ENCODE measurements at regions not wholly inside any gene's neighbourhood (a gene's known extent, or its start where the extent isn't known, plus 50 kb on each side); places are given as distances from the start of the nearest gene placed in this dataset.
A peak's percentile ranks its signal among the peaks of the same experiment; 100 is the strongest.

- TF ChIP-seq, protein P1, sequence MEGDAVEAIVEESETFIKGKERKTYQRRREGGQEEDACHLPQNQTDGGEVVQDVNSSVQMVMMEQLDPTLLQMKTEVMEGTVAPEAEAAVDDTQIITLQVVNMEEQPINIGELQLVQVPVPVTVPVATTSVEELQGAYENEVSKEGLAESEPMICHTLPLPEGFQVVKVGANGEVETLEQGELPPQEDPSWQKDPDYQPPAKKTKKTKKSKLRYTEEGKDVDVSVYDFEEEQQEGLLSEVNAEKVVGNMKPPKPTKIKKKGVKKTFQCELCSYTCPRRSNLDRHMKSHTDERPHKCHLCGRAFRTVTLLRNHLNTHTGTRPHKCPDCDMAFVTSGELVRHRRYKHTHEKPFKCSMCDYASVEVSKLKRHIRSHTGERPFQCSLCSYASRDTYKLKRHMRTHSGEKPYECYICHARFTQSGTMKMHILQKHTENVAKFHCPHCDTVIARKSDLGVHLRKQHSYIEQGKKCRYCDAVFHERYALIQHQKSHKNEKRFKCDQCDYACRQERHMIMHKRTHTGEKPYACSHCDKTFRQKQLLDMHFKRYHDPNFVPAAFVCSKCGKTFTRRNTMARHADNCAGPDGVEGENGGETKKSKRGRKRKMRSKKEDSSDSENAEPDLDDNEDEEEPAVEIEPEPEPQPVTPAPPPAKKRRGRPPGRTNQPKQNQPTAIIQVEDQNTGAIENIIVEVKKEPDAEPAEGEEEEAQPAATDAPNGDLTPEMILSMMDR (IDR thresholded peaks at IDR 0.05) = no peak
- Mint-ChIP-seq H3K9me3 (ENCODE audit: low read depth) (no peaks in the 10 kb centered on the region), H3K27me3 (ENCODE audit: low read depth) (peaks cover 18% of the 10 kb centered on the region), H3K4me1 (ENCODE audit: low read depth) (no peaks in the 10 kb centered on the region), H3K4me3 (ENCODE audit: unreplicated experiment) (no peak overlapping the region), H3K36me3 (ENCODE audit: low read depth) (no peaks in the 10 kb centered on the region), H3K27ac (ENCODE audit: unreplicated experiment) (no peak overlapping the region)
- no peak for DNase-seq (ENCODE audit: low spot score)
Observed at GRCh38 chr12:107618106-107618505, 67.5 kb upstream of the PWP1 start.

DNA sequence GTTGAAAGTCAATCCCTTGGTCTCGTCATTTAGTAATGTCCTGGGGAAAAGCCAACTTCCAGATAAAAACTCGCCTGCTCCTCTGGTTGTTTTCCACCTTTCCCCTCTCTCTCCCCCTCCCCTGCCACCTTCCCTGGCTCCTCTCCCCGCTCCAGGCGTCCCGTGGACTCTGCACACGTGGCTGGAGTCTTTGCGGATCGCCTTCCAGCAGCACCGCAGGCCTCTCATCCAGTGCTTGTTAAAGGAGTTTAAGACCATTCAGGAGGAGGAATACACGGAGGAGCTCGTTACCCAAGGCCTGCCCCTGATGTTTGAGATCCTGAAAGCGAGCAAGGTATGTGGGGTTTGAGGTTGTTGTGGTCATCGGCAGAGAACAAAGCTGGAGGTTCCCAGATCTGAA lies 65.8 kb upstream of the PWP1 start:
- H3K27ac Mint-ChIP-seq (ENCODE audit: unreplicated experiment) = no peak overlapping the region

GRCh38 chr12:107622001-107622400 lies 63.6 kb upstream of the PWP1 start:
- DNase-seq (ENCODE audit: low spot score) = no peak
- H3K4me3 Mint-ChIP-seq (ENCODE audit: unreplicated experiment) = no peak overlapping the region
- no peaks in the 10 kb centered on the region for H3K36me3 Mint-ChIP-seq (ENCODE audit: low read depth)
- peaks cover 13% of the 10 kb centered on the region for H3K27me3 Mint-ChIP-seq (ENCODE audit: low read depth)
- no peak overlapping the region for H3K27ac Mint-ChIP-seq (ENCODE audit: unreplicated experiment)
- H3K9me3 Mint-ChIP-seq (ENCODE audit: low read depth) = peaks cover 11% of the 10 kb centered on the region
- TF ChIP-seq, protein P1 (IDR thresholded peaks at IDR 0.05) = peak; percentile 52
- no peaks in the 10 kb centered on the region for H3K4me1 Mint-ChIP-seq (ENCODE audit: low read depth)

More for the DNA sequence above, 65.8 kb upstream of the PWP1 start:
- DNase-seq (ENCODE audit: low spot score) = no peak
- Mint-ChIP-seq H3K4me1 (ENCODE audit: low read depth) (no peaks in the 10 kb centered on the region), H3K9me3 (ENCODE audit: low read depth) (peaks cover 4% of the 10 kb centered on the region), H3K36me3 (ENCODE audit: low read depth) (no peaks in the 10 kb centered on the region), H3K27me3 (ENCODE audit: low read depth) (peaks cover 15% of the 10 kb centered on the region), H3K4me3 (ENCODE audit: unreplicated experiment) (no peak overlapping the region)
- TF ChIP-seq, protein P1 (IDR thresholded peaks at IDR 0.05) = no peak

- TF ChIP-seq, protein P1 (IDR thresholded peaks at IDR 0.05) = no peak
- DNase-seq (ENCODE audit: low spot score) = no peak
- H3K4me3 Mint-ChIP-seq (ENCODE audit: unreplicated experiment) = no peak overlapping the region
Observed at GRCh38 chr12:107624493-107624892, 61.1 kb upstream of the PWP1 start.

GRCh38 chr12:107631715-107632114 lies 53.9 kb upstream of the PWP1 start:
- H3K27ac Mint-ChIP-seq (ENCODE audit: unreplicated experiment) = no peak overlapping the region
- peaks cover 6% of the 10 kb centered on the region for H3K9me3 Mint-ChIP-seq (ENCODE audit: low read depth)
- H3K36me3 Mint-ChIP-seq (ENCODE audit: low read depth) = no peaks in the 10 kb centered on the region
- H3K4me1 Mint-ChIP-seq (ENCODE audit: low read depth) = no peaks in the 10 kb centered on the region
- TF ChIP-seq, protein P1 (IDR thresholded peaks at IDR 0.05) = no peak
- peaks cover 17% of the 10 kb centered on the region for H3K27me3 Mint-ChIP-seq (ENCODE audit: low read depth)
- H3K4me3 Mint-ChIP-seq (ENCODE audit: unreplicated experiment) = no peak overlapping the region
- no peak for DNase-seq (ENCODE audit: low spot score)

More at GRCh38 chr12:107624493-107624892, 61.1 kb upstream of the PWP1 start:
- Mint-ChIP-seq H3K4me1 (ENCODE audit: low read depth) (no peaks in the 10 kb centered on the region), H3K27me3 (ENCODE audit: low read depth) (peaks cover 13% of the 10 kb centered on the region), H3K36me3 (ENCODE audit: low read depth) (no peaks in the 10 kb centered on the region), H3K27ac (ENCODE audit: unreplicated experiment) (no peak overlapping the region), H3K9me3 (ENCODE audit: low read depth) (peaks cover 11% of the 10 kb centered on the region)

Measured in chondrocyte (in vitro differentiated cells).